ENCODE measurements at regions not wholly inside any gene's neighbourhood (a gene's known extent, or its start where the extent isn't known, plus 50 kb on each side); places are given as distances from the start of the nearest gene placed in this dataset.

DNA sequence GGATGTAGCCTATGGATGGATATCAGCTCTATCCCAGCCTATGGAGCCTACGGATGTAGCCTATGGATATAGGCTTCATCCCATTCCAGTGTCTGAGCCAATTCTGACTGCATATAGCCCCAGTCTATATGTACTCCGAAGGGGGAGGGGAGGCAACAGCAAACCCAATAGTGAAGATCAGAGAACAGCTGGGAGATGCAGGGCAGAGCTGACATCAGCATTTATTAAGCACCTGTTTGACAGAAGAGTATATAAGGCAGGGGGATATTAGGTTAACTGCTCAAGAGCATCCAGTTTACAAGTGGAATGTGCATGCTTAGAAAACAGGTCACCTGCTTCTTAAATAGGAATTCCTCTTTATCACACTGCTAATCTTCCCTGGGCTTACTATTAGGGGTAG, 85.2 kb downstream of the TNFAIP3 start:
- DNase-seq: no peak
- Histone ChIP-seq H3K27me3 (replicated peaks) (no peaks in the 10 kb centered on the region), H3K4me3 (ENCODE audit: low read depth, low read length) (no peak overlapping the region), H3K36me3 (replicated peaks) (no peaks in the 10 kb centered on the region), H3K27ac (no peak overlapping the region)
- TF ChIP-seq, protein P1, sequence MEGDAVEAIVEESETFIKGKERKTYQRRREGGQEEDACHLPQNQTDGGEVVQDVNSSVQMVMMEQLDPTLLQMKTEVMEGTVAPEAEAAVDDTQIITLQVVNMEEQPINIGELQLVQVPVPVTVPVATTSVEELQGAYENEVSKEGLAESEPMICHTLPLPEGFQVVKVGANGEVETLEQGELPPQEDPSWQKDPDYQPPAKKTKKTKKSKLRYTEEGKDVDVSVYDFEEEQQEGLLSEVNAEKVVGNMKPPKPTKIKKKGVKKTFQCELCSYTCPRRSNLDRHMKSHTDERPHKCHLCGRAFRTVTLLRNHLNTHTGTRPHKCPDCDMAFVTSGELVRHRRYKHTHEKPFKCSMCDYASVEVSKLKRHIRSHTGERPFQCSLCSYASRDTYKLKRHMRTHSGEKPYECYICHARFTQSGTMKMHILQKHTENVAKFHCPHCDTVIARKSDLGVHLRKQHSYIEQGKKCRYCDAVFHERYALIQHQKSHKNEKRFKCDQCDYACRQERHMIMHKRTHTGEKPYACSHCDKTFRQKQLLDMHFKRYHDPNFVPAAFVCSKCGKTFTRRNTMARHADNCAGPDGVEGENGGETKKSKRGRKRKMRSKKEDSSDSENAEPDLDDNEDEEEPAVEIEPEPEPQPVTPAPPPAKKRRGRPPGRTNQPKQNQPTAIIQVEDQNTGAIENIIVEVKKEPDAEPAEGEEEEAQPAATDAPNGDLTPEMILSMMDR (IDR thresholded peaks at IDR 0.05; ENCODE audit: low read depth, low read length, missing control alignments): no peak
- in situ Hi-C loops (cut with HindIII; ENCODE audit: low pct_ligation_motif_present, low sequenced_read_pairs): no loop called here

GRCh38 chr6:137953761-137954160, 86.7 kb downstream of the TNFAIP3 start:
- no peaks in the 10 kb centered on the region for H3K27me3 ChIP-seq (replicated peaks)
- TF ChIP-seq, protein P1 (IDR thresholded peaks at IDR 0.05; ENCODE audit: low read depth, low read length, missing control alignments): no peak
- no peak for DNase-seq
- in situ Hi-C loops (cut with HindIII; ENCODE audit: low pct_ligation_motif_present, low sequenced_read_pairs): no loop called here
- H3K36me3 ChIP-seq (replicated peaks): no peaks in the 10 kb centered on the region
- H3K27ac ChIP-seq: no peak overlapping the region
- no peak overlapping the region for H3K4me3 ChIP-seq (ENCODE audit: low read depth, low read length)

- H3K4me3 ChIP-seq (ENCODE audit: low read depth, low read length): no peak overlapping the region
- H3K27ac ChIP-seq: no peak overlapping the region
- H3K36me3 ChIP-seq (replicated peaks): no peaks in the 10 kb centered on the region
- TF ChIP-seq, protein P1 (IDR thresholded peaks at IDR 0.05; ENCODE audit: low read depth, low read length, missing control alignments): no peak
- no peaks in the 10 kb centered on the region for H3K27me3 ChIP-seq (replicated peaks)
- no peak for DNase-seq
- in situ Hi-C loops (cut with HindIII; ENCODE audit: low pct_ligation_motif_present, low sequenced_read_pairs): no loop called here
Observed at GRCh38 chr6:137954253-137954652, 87.2 kb downstream of the TNFAIP3 start.

GRCh38 chr6:137956098-137956488, 89.0 kb downstream of the TNFAIP3 start:
- in situ Hi-C loops (cut with HindIII; ENCODE audit: low pct_ligation_motif_present, low sequenced_read_pairs): no loop called here
- Histone ChIP-seq H3K4me3 (ENCODE audit: low read depth, low read length) (no peak overlapping the region), H3K36me3 (replicated peaks) (no peaks in the 10 kb centered on the region), H3K27me3 (replicated peaks) (no peaks in the 10 kb centered on the region), H3K27ac (no peak overlapping the region)
- TF ChIP-seq, protein P1 (IDR thresholded peaks at IDR 0.05; ENCODE audit: low read depth, low read length, missing control alignments): no peak
- no peak for DNase-seq

DNA sequence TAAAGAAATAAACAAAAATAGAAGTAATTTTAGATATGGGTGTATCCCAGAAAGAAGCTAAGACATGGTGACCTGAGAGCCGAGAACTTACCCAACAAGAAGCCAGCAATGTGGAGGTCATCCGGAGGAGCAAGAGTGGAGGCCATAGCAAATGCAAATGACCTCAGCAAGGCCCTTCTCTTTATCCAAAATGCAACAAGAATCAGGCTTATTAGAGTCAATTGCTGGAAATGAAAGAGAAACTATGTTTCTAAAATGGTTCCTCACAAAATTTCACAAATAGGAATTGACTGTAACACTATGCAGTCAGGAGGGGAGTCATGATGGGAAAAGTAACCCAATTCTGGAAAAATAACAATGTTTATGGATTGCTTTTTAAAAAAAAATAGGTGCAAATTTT, 90.4 kb downstream of the TNFAIP3 start:
- in situ Hi-C loops (cut with HindIII; ENCODE audit: low pct_ligation_motif_present, low sequenced_read_pairs): no loop called here
- Histone ChIP-seq H3K4me3 (ENCODE audit: low read depth, low read length) (no peak overlapping the region), H3K36me3 (replicated peaks) (no peaks in the 10 kb centered on the region), H3K27me3 (replicated peaks) (no peaks in the 10 kb centered on the region), H3K27ac (no peak overlapping the region)
- TF ChIP-seq, protein P1 (IDR thresholded peaks at IDR 0.05; ENCODE audit: low read depth, low read length, missing control alignments): no peak
- no peak for DNase-seq

DNA sequence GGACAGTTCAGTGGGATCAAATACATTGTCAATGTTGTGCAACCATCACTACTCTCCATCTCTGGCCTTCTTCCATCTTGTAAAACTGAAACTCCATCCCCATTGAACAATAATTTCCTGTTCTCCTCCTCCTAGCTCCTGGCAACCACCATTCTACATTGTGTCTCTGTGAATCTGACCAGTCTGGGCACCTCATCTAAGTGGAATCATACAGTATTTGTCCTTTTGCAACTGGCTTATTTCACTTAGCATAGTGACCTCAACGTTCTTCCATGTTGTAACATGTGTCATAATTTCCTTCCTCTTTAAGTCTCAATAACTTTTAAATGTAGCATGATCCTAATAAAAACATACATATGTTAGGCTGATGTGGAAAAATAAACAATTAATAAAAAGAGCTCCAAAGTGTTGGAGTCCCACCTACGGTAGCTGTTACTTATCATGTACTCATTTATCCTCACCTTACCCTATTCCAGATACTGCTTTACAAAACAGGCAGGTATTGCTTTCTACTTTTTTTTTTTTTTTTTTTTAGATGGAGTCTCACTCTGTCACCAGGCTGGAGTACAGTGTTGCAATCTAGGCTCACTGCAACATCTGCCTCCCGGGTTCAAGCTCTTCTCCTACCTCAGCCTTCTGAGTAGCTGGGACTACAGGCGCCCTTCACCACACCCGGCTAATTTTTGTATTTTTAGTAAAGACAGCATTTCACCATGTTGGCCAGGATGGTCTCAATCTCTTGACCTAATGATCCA, 91.9 kb downstream of the TNFAIP3 start:
- no peak overlapping the region for H3K27ac ChIP-seq
- in situ Hi-C loops (cut with HindIII; ENCODE audit: low pct_ligation_motif_present, low sequenced_read_pairs): no loop called here
- DNase-seq: no peak

More for the DNA sequence above, 91.9 kb downstream of the TNFAIP3 start:
- H3K4me3 ChIP-seq (ENCODE audit: low read depth, low read length): no peak overlapping the region
- H3K36me3 ChIP-seq (replicated peaks): no peaks in the 10 kb centered on the region
- TF ChIP-seq, protein P1 (IDR thresholded peaks at IDR 0.05; ENCODE audit: low read depth, low read length, missing control alignments): no peak
- no peaks in the 10 kb centered on the region for H3K27me3 ChIP-seq (replicated peaks)

Data from brain microvascular endothelial cell (primary cell).